ENCODE measurements at regions not wholly inside any gene's neighbourhood (a gene's known extent, or its start where the extent isn't known, plus 50 kb on each side); places are given as distances from the start of the nearest gene placed in this dataset.

GRCh38 chr2:228474466-228474865 is 293.0 kb upstream of the SPHKAP start:
- TF ChIP-seq CTCF (IDR thresholded peaks at IDR 0.05 in 4 of 5, conservative IDR thresholded peaks at IDR 0.05 in 1 of 5) (no peak), POLR2A (IDR thresholded peaks at IDR 0.05) (no peak)
